Spinal cord (tissue), 9 donors: ENCODE measurements at regions not wholly inside any gene's neighbourhood (a gene's known extent, or its start where the extent isn't known, plus 50 kb on each side); places are given as distances from the start of the nearest gene placed in this dataset.

ENCODE experiments used
- DNase-seq, 6 donors: peaks; one replicate each; pipeline versions ENCODE4 v3.0.0 to v3.0.0-alpha.2; 2013 to 2015; ENCODE audit warnings: low spot score in 6 of 6, low read depth in 4 of 6
- H3K27ac ChIP-seq: one replicate; pipeline ENCODE4 v1.5.1; 2013; ENCODE audit warnings: low read depth, low read length, control low read depth
- H3K27me3 ChIP-seq: one replicate; pipeline ENCODE4 v1.6.1; 2013; ENCODE audit warnings: low read length; ENCODE audit not compliant: control insufficient read depth, insufficient read depth
- H3K36me3 ChIP-seq: one replicate; pipeline ENCODE4 v1.6.1; 2013; ENCODE audit warnings: low read length; ENCODE audit not compliant: control insufficient read depth, insufficient read depth
- H3K4me1 ChIP-seq: one replicate; pipeline ENCODE4 v1.6.1; 2013; ENCODE audit warnings: low read length; ENCODE audit not compliant: control insufficient read depth, insufficient read depth
- H3K4me3 ChIP-seq: one replicate; pipeline ENCODE4 v1.5.1; 2013; ENCODE audit warnings: low read depth, low read length, control low read depth
- H3K9me3 ChIP-seq: one replicate; pipeline ENCODE4 v1.6.1; 2013; ENCODE audit warnings: low read length; ENCODE audit not compliant: control insufficient read depth, insufficient read depth
- WGBS: methylation state at CpG from one replicate; pipeline ENCODE4 v1.1.5; 2013; ENCODE audit warnings: missing lambda C conversion rate; ENCODE audit not compliant: insufficient coverage; 5-methylcytosine and 5-hydroxymethylcytosine counted together
- donor health status: healthy.

GRCh38 chr12:92027243-92027642 is 118.4 kb downstream of the BTG1 start:
- Histone ChIP-seq H3K36me3 (no peaks in the 10 kb centered on the region), H3K9me3 (no peaks in the 10 kb centered on the region), H3K27me3 (no peaks in the 10 kb centered on the region), H3K27ac (no peak overlapping the region), H3K4me1 (no peaks in the 10 kb centered on the region), H3K4me3 (no peak overlapping the region)
- WGBS = no CpG with 5 or more reads among the region's 2 CpGs
- DNase-seq = no peak

GRCh38 chr12:92025462-92026207 is 120.0 kb downstream of the BTG1 start:
- Histone ChIP-seq H3K36me3 (no peaks in the 10 kb centered on the region), H3K4me1 (no peaks in the 10 kb centered on the region), H3K27ac (no peak overlapping the region), H3K4me3 (no peak overlapping the region), H3K9me3 (no peaks in the 10 kb centered on the region), H3K27me3 (no peaks in the 10 kb centered on the region)
- no peak for DNase-seq
- WGBS = 100% methylated on average over 1 of the region's 4 CpGs

- Histone ChIP-seq H3K9me3 (no peaks in the 10 kb centered on the region), H3K27ac (no peak overlapping the region), H3K36me3 (no peaks in the 10 kb centered on the region), H3K27me3 (no peaks in the 10 kb centered on the region), H3K4me1 (no peaks in the 10 kb centered on the region), H3K4me3 (no peak overlapping the region)
- no peak for DNase-seq
- no CpG with 5 or more reads among the region's 1 CpG for WGBS
Observed at GRCh38 chr12:92022093-92022492, 123.6 kb downstream of the BTG1 start.

- H3K36me3 ChIP-seq = no peaks in the 10 kb centered on the region
- no peaks in the 10 kb centered on the region for H3K9me3 ChIP-seq
- DNase-seq = no peak
- no peaks in the 10 kb centered on the region for H3K27me3 ChIP-seq
- WGBS = no CpG with 5 or more reads among the region's 1 CpG
- no peaks in the 10 kb centered on the region for H3K4me1 ChIP-seq
- no peak overlapping the region for H3K4me3 ChIP-seq
- H3K27ac ChIP-seq = no peak overlapping the region
Observed at GRCh38 chr12:92021666-92022035, 124.0 kb downstream of the BTG1 start.

GRCh38 chr12:92020983-92021665 is 124.5 kb downstream of the BTG1 start:
- DNase-seq = peak in 2 of 6 donors; percentile 62 to 86
- Histone ChIP-seq H3K4me3 (no peak overlapping the region), H3K27ac (no peak overlapping the region), H3K36me3 (no peaks in the 10 kb centered on the region), H3K4me1 (no peaks in the 10 kb centered on the region), H3K27me3 (no peaks in the 10 kb centered on the region), H3K9me3 (no peaks in the 10 kb centered on the region)
- WGBS = no CpG with 5 or more reads among the region's 6 CpGs

GRCh38 chr12:92019491-92020277 is 126.0 kb downstream of the BTG1 start:
- no CpG with 5 or more reads among the region's 3 CpGs for WGBS
- H3K9me3 ChIP-seq = no peaks in the 10 kb centered on the region
- H3K27me3 ChIP-seq = no peaks in the 10 kb centered on the region
- H3K4me1 ChIP-seq = no peaks in the 10 kb centered on the region
- H3K36me3 ChIP-seq = no peaks in the 10 kb centered on the region
- no peak for DNase-seq
- no peak overlapping the region for H3K27ac ChIP-seq
- H3K4me3 ChIP-seq = no peak overlapping the region

GRCh38 chr12:92012691-92013090 is 133.0 kb downstream of the BTG1 start:
- Histone ChIP-seq H3K36me3 (no peaks in the 10 kb centered on the region), H3K27me3 (no peaks in the 10 kb centered on the region), H3K27ac (no peak overlapping the region), H3K4me1 (no peaks in the 10 kb centered on the region), H3K9me3 (no peaks in the 10 kb centered on the region), H3K4me3 (no peak overlapping the region)
- DNase-seq = no peak
- WGBS = no CpG with 5 or more reads among the region's 1 CpG

- H3K4me1 ChIP-seq = no peaks in the 10 kb centered on the region
- WGBS = 67% methylated on average over 1 of the region's 10 CpGs
- H3K36me3 ChIP-seq = no peaks in the 10 kb centered on the region
- H3K27ac ChIP-seq = no peak overlapping the region
- no peak overlapping the region for H3K4me3 ChIP-seq
- H3K9me3 ChIP-seq = no peaks in the 10 kb centered on the region
- DNase-seq = no peak
- H3K27me3 ChIP-seq = no peaks in the 10 kb centered on the region
Observed at GRCh38 chr12:92010853-92011701, 134.6 kb downstream of the BTG1 start.

- DNase-seq = no peak
- Histone ChIP-seq H3K27me3 (no peaks in the 10 kb centered on the region), H3K4me1 (no peaks in the 10 kb centered on the region), H3K27ac (no peak overlapping the region), H3K36me3 (no peaks in the 10 kb centered on the region), H3K4me3 (no peak overlapping the region), H3K9me3 (no peaks in the 10 kb centered on the region)
- WGBS = no CpG with 5 or more reads among the region's 2 CpGs
Observed at GRCh38 chr12:92010368-92010767, 135.3 kb downstream of the BTG1 start.
